Ovary (tissue), 7 donors: ENCODE measurements at regions not wholly inside any gene's neighbourhood (a gene's known extent, or its start where the extent isn't known, plus 50 kb on each side); places are given as distances from the start of the nearest gene placed in this dataset.

Experiments
- DNase-seq, 5 donors: peaks; one replicate each; pipeline ENCODE4 v3.0.0-alpha.2; 2019 to 2020
- H3K27ac ChIP-seq, 2 donors: fragments of 200-600 bp; one replicate each; pipeline versions ENCODE4 v1.5.1 to v1.8.0; 2019 to 2022
- H3K27me3 ChIP-seq: fragments of 200-600 bp; one replicate; pipeline ENCODE4 v1.8.0; 2022
- H3K36me3 ChIP-seq: fragments of 200-600 bp; sonication (generic); one replicate; pipeline ENCODE4 v1.5.1; 2019
- H3K4me1 ChIP-seq: one replicate; pipeline ENCODE4 v1.8.1; 2013; ENCODE audit warnings: mild to moderate bottlenecking, moderate library complexity; ENCODE audit not compliant: insufficient read depth
- H3K4me3 ChIP-seq: fragments of 200-600 bp; sonication (generic); one replicate; pipeline ENCODE4 v1.5.1; 2017
- H3K9me3 ChIP-seq, 2 donors: fragments of 200-600 bp in 1 of 2; sonication (generic) in 1 of 2; one replicate each; pipeline versions ENCODE4 v1.5.1 to v1.8.1; 2013 to 2019; ENCODE audit warnings: mild to moderate bottlenecking in 1 of 2, moderate library complexity in 1 of 2
- CTCF ChIP-seq, 3 donors: fragments of 450-650 bp in 2 of 3; fragments of 200-600 bp in 1 of 3; IDR thresholded peaks; one replicate each; pipeline versions ENCODE4 v1.5.1 to v1.8.0; 2016 to 2022; ENCODE audit warnings: antibody characterized with exemption in 3 of 3, mild to moderate bottlenecking in 1 of 3
- EP300 ChIP-seq: sonication (generic); formaldehyde crosslinking; IDR thresholded peaks from one replicate; pipeline ENCODE4 v1.6.1; 2017; ENCODE audit warnings: antibody characterized with exemption
- POLR2A ChIP-seq: fragments of 450-650 bp; IDR thresholded peaks from one replicate; pipeline ENCODE4 v1.6.1; 2017; ENCODE audit warnings: antibody characterized with exemption, mild to moderate bottlenecking, moderate library complexity
- WGBS, 3 donors: extraction: QIAGEN DNeasy Blood & Tissue Kit in 1 of 3; methylation state at CpG; one replicate each; pipeline versions ENCODE4 v1.1.5 to v1.1.7; 2013 to 2017; 5-methylcytosine and 5-hydroxymethylcytosine counted together
- intact Hi-C, 4 donors: fragments of 100-400 bp; cut with DNase I; formaldehyde crosslinking; loops; one replicate each; pipeline versions ENCODE4 v1.11.0 to v1.15.1; 2022 to 2023
- donor health status: DM: no; HTN: no; CAD: no; lungs with moderate emphysema.
- donor health status: DM: no; HTN: no; CAD: no.
- donor health status: Bipolar disorder and iron deficiency.
- donor health status: DM: no; HTN: no; CAD: no.
- donor health status: DM: yes; HTN: yes; CAD: no.

- Histone ChIP-seq H3K9me3 (no peaks in the 10 kb centered on the region), H3K27ac (no peak overlapping the region), H3K4me1 (peaks cover 3% of the 10 kb centered on the region), H3K27me3 (no peaks in the 10 kb centered on the region), H3K36me3 (no peaks in the 10 kb centered on the region), H3K4me3 (no peak overlapping the region)
- intact Hi-C loops, result no loop called here
- whole genome bisulfite sequencing, 3 donors, result 50 to 70% (median 52%) methylated on average over 12 of the region's 12 CpGs
- TF ChIP-seq CTCF (IDR thresholded peaks at IDR 0.05) (no peak), POLR2A (no peak), EP300 (no peak)
- no peak for DNase-seq
These were observed 172.3 kb upstream of the ADO start for GRCh38 chr10:62632071-62632809.

GRCh38 chr10:62633976-62634375 is 170.5 kb upstream of the ADO start:
- no peak overlapping the region for H3K4me3 ChIP-seq
- H3K4me1 ChIP-seq, result peaks cover 10% of the 10 kb centered on the region
- intact Hi-C loops, result no loop called here
- no peaks in the 10 kb centered on the region for H3K27me3 ChIP-seq
- TF ChIP-seq CTCF (IDR thresholded peaks at IDR 0.05), result no peak
- TF ChIP-seq POLR2A, result no peak
- H3K36me3 ChIP-seq, result no peaks in the 10 kb centered on the region
- 92 to 96% (median 93%) methylated on average over 3 of the region's 3 CpGs for WGBS, 3 donors
- DNase-seq, result no peak
- no peaks in the 10 kb centered on the region for H3K9me3 ChIP-seq
- H3K27ac ChIP-seq, result no peak overlapping the region

DNA sequence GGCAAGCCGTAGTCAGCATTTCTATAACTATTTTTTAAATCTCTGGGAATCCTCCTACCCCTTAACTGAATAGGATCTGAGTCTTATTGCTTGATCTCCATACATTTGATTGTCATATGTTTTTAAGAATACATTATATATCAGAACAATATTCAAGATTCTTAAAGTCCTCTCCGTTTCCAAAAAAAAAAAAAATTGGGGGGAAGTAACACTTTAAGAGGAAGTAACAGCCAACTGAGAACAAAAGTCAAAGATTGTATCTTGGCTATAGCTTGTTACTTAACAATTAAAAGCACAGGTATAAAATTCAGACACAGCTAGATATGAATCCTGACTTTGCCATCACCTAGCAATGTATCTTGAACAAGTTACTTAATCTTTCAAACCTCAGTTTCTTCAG is 169.9 kb upstream of the ADO start:
- intact Hi-C loops, result no loop called here
- no peaks in the 10 kb centered on the region for H3K36me3 ChIP-seq
- peaks cover 10% of the 10 kb centered on the region for H3K4me1 ChIP-seq
- no peaks in the 10 kb centered on the region for H3K27me3 ChIP-seq
- no peak for DNase-seq
- H3K9me3 ChIP-seq, result no peaks in the 10 kb centered on the region
- H3K4me3 ChIP-seq, result no peak overlapping the region
- no peak overlapping the region for H3K27ac ChIP-seq
- WGBS, 3 donors, result 81 to 83% (median 82%) methylated on average over 2 of the region's 2 CpGs
- TF ChIP-seq CTCF (IDR thresholded peaks at IDR 0.05) (no peak), EP300 (no peak), POLR2A (no peak)

GRCh38 chr10:62635127-62635526 is 169.4 kb upstream of the ADO start:
- no peak for TF ChIP-seq POLR2A
- 62 to 69% (median 65%) methylated on average over 3 of the region's 3 CpGs for WGBS, 3 donors
- Histone ChIP-seq H3K27ac (no peak overlapping the region), H3K4me3 (no peak overlapping the region), H3K4me1 (peaks cover 10% of the 10 kb centered on the region), H3K9me3 (no peaks in the 10 kb centered on the region), H3K36me3 (no peaks in the 10 kb centered on the region), H3K27me3 (no peaks in the 10 kb centered on the region)
- no peak for DNase-seq
- intact Hi-C loops, result no loop called here

- DNase-seq, result no peak
- H3K9me3 ChIP-seq, result no peaks in the 10 kb centered on the region
- H3K4me3 ChIP-seq, result no peak overlapping the region
- no peaks in the 10 kb centered on the region for H3K27me3 ChIP-seq
- H3K36me3 ChIP-seq, result no peaks in the 10 kb centered on the region
- peak overlapping the region in 1 of 2 donors; percentile 9 for H3K27ac ChIP-seq
- WGBS, 3 donors, result 57 to 88% (median 71%) methylated on average over 3 of the region's 3 CpGs
- intact Hi-C loops, result no loop called here
- TF ChIP-seq EP300, result no peak
- no peak for TF ChIP-seq POLR2A
- no peak for TF ChIP-seq CTCF (IDR thresholded peaks at IDR 0.05)
- H3K4me1 ChIP-seq, result peaks cover 10% of the 10 kb centered on the region
These were observed 167.7 kb upstream of the ADO start for GRCh38 chr10:62636825-62637248.
